T-helper 1 cell treated with Interleukin-12 subunit alpha and Interleukin-12 subunit beta and Interleukin-4 antibody, amounts not matched to agents 30 ng/mL and 1 ng/mL, for 36 hours (primary cell): ENCODE measurements at regions not wholly inside any gene's neighbourhood (a gene's known extent, or its start where the extent isn't known, plus 50 kb on each side); places are given as distances from the start of the nearest gene placed in this dataset.

ENCODE experiments used
- intact Hi-C: fragments of 100-400 bp; cut with micrococcal nuclease; formaldehyde crosslinking; loops from one replicate; pipeline ENCODE4 v1.15.1; 2024

- intact Hi-C loops, result no loop called here
Observed at GRCh38 chr5:56522169-56522568, 289.0 kb upstream of the ANKRD55 start.

- intact Hi-C loops, result no loop called here
Observed at GRCh38 chr5:56520986-56521730, 288.0 kb upstream of the ANKRD55 start.

GRCh38 chr5:56518820-56519219 is 285.7 kb upstream of the ANKRD55 start:
- intact Hi-C loops, result no loop called here

- intact Hi-C loops, result no loop called here
Observed at GRCh38 chr5:56517011-56517416, 283.9 kb upstream of the ANKRD55 start.

- intact Hi-C loops, result no loop called here
Observed at GRCh38 chr5:56516441-56516840, 283.3 kb upstream of the ANKRD55 start.

- intact Hi-C loops, result no loop called here
Observed at GRCh38 chr5:56516035-56516434, 282.9 kb upstream of the ANKRD55 start.

- intact Hi-C loops, result no loop called here
Observed at GRCh38 chr5:56515011-56515410, 281.9 kb upstream of the ANKRD55 start.

- intact Hi-C loops, result no loop called here
Observed at GRCh38 chr5:56514245-56514644, 281.1 kb upstream of the ANKRD55 start.

- intact Hi-C loops, result no loop called here
Observed at GRCh38 chr5:56513141-56513540, 280.0 kb upstream of the ANKRD55 start.

GRCh38 chr5:56512313-56512996 is 279.3 kb upstream of the ANKRD55 start:
- intact Hi-C loops, result no loop called here

- intact Hi-C loops, result no loop called here
Observed at GRCh38 chr5:56511326-56511841, 278.3 kb upstream of the ANKRD55 start.

GRCh38 chr5:56508249-56508648 is 275.1 kb upstream of the ANKRD55 start:
- intact Hi-C loops, result no loop called here

GRCh38 chr5:56507351-56507930 is 274.3 kb upstream of the ANKRD55 start:
- intact Hi-C loops, result no loop called here

GRCh38 chr5:56506211-56506965 is 273.3 kb upstream of the ANKRD55 start:
- intact Hi-C loops, result no loop called here

GRCh38 chr5:56503929-56504328 is 270.8 kb upstream of the ANKRD55 start:
- intact Hi-C loops, result no loop called here

GRCh38 chr5:56501781-56502557 is 268.8 kb upstream of the ANKRD55 start:
- intact Hi-C loops, result no loop called here

GRCh38 chr5:56499901-56500300 is 266.8 kb upstream of the ANKRD55 start:
- intact Hi-C loops, result no loop called here

GRCh38 chr5:56499491-56499890 is 266.4 kb upstream of the ANKRD55 start:
- intact Hi-C loops, result no loop called here

GRCh38 chr5:56498759-56499395 is 265.7 kb upstream of the ANKRD55 start:
- intact Hi-C loops, result no loop called here

GRCh38 chr5:56496581-56497063 is 263.5 kb upstream of the ANKRD55 start:
- intact Hi-C loops, result no loop called here
